ENCODE measurements at regions not wholly inside any gene's neighbourhood (a gene's known extent, or its start where the extent isn't known, plus 50 kb on each side); places are given as distances from the start of the nearest gene placed in this dataset.

GRCh38 chr2:219727771-219728429 lies 100.5 kb downstream of the SLC4A3 start:
- H3K36me3 ChIP-seq: no peaks in the 10 kb centered on the region
- in situ Hi-C loops (cut with MboI; ENCODE audit: low sequenced_read_pairs in 4 of 4) (loop anchor here in 3 of 4 donors (25.0 kb wide), 2 partner anchors 1834 to 1859 kb away; partner anchors contain the start of gene EPHA4 (in 1 of the 3)), intact Hi-C loops (cut with DNase I; ENCODE audit: low total_unique reads) (loop anchor here (5.0 kb wide), 1 partner anchor 36 kb away; no protein-coding TSS in a partner anchor)
- no peaks in the 10 kb centered on the region for H3K9me3 ChIP-seq
- H3K4me1 ChIP-seq: peaks cover 2 to 18% of the 10 kb centered on the region in 2 donors
- no peak overlapping the region for H3K27ac ChIP-seq
- no peak for TF ChIP-seq POLR2A (IDR thresholded peaks at IDR 0.05)
- no peak for TF ChIP-seq CTCF (IDR thresholded peaks at IDR 0.05 in 4 of 5, conservative IDR thresholded peaks at IDR 0.05 in 1 of 5)
- DNase-seq (no peak), ATAC-seq (no peak)
- H3K4me3 ChIP-seq: no peak overlapping the region
- H3K27me3 ChIP-seq: no peaks in the 10 kb centered on the region

DNA sequence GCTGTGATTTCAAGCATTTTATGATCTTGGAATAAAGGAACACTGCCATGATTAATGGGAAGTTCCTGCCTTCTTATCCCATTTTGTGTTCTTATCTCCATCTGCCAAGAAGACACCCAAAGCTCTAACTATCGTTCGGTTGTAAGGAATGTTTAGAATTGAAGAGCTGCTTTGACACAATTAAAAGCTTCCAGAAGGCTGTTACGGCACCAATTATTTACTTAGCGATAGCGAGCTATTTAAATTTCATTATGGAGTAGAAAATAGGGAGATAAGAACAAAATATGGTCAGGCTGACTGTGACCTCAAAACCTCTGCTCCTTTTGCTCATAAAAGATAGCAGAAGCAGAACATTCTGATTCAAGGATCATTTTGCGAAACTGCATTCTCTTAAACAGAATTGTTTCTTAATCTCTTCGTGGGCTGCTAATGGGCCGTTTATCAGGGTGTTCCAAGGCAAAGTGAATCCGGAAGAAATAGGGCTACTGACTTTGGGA lies 101.6 kb downstream of the SLC4A3 start:
- H3K4me3 ChIP-seq: no peak overlapping the region
- intact Hi-C loops (cut with DNase I; ENCODE audit: low total_unique reads) (loop anchor here (5.0 kb wide), 1 partner anchor 37 kb away; no protein-coding TSS in a partner anchor), in situ Hi-C loops (cut with MboI; ENCODE audit: low sequenced_read_pairs in 4 of 4) (loop anchor here in 3 of 4 donors (25.0 kb wide), 2 partner anchors 1833 to 1858 kb away; partner anchors contain the start of gene EPHA4 (in 1 of the 3))
- DNase-seq: no peak
- no peaks in the 10 kb centered on the region for H3K27me3 ChIP-seq
- H3K4me1 ChIP-seq: peaks cover 0 to 7% of the 10 kb centered on the region in 2 donors
- no peak overlapping the region for H3K27ac ChIP-seq
- no peaks in the 10 kb centered on the region for H3K9me3 ChIP-seq
- no peak for ATAC-seq
- H3K36me3 ChIP-seq: no peaks in the 10 kb centered on the region
- TF ChIP-seq CTCF (IDR thresholded peaks at IDR 0.05 in 4 of 5, conservative IDR thresholded peaks at IDR 0.05 in 1 of 5) (no peak), POLR2A (IDR thresholded peaks at IDR 0.05) (no peak)

GRCh38 chr2:219731173-219731572 lies 103.7 kb downstream of the SLC4A3 start:
- Histone ChIP-seq H3K27ac (no peak overlapping the region), H3K4me3 (no peak overlapping the region), H3K4me1 (no peaks in the 10 kb centered on the region), H3K9me3 (no peaks in the 10 kb centered on the region), H3K27me3 (no peaks in the 10 kb centered on the region), H3K36me3 (no peaks in the 10 kb centered on the region)
- intact Hi-C loops (cut with DNase I; ENCODE audit: low total_unique reads) (no loop called here), in situ Hi-C loops (cut with MboI; ENCODE audit: low sequenced_read_pairs in 4 of 4) (loop anchor here in 3 of 4 donors (25.0 kb wide), 2 partner anchors 1831 to 1856 kb away; partner anchors contain the start of gene EPHA4 (in 1 of the 3))
- DNase-seq (no peak), ATAC-seq (no peak)
- TF ChIP-seq CTCF (IDR thresholded peaks at IDR 0.05 in 4 of 5, conservative IDR thresholded peaks at IDR 0.05 in 1 of 5): no peak
- TF ChIP-seq POLR2A (IDR thresholded peaks at IDR 0.05): no peak

DNA sequence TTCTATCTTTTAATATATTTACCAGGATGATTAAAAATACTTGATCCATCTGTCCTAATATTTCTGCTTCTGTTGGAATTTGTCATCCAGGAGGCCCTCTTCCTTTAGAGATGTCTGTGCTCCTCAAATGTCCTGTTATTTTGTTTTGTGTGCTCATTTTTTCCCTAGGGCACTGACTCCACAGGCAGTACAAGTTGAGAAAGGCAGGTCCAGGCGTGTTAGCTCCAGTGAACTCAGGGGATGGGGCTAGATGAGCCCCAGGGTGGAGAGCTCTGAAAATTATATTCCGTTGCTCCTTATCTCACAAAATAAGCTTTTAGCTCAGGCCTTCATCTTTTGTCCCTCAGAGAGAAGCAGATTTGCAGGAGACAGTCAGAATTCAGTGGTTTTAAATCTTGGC lies 105.7 kb downstream of the SLC4A3 start:
- Histone ChIP-seq H3K27ac (no peak overlapping the region), H3K36me3 (no peaks in the 10 kb centered on the region), H3K4me3 (no peak overlapping the region), H3K4me1 (peaks cover 0 to 5% of the 10 kb centered on the region in 2 donors), H3K9me3 (no peaks in the 10 kb centered on the region), H3K27me3 (no peaks in the 10 kb centered on the region)
- no peak for ATAC-seq
- no peak for TF ChIP-seq POLR2A (IDR thresholded peaks at IDR 0.05)
- no peak for TF ChIP-seq CTCF (IDR thresholded peaks at IDR 0.05 in 4 of 5, conservative IDR thresholded peaks at IDR 0.05 in 1 of 5)
- no peak for DNase-seq
- intact Hi-C loops (cut with DNase I; ENCODE audit: low total_unique reads): no loop called here
- in situ Hi-C loops (cut with MboI; ENCODE audit: low sequenced_read_pairs in 4 of 4): loop anchor here in 3 of 4 donors (25.0 kb wide), 2 partner anchors 1829 to 1854 kb away; partner anchors contain the start of gene EPHA4 (in 1 of the 3)

All from gastrocnemius medialis (tissue), 4 donors.